DOHH2 (cell line): ENCODE measurements at regions not wholly inside any gene's neighbourhood (a gene's known extent, or its start where the extent isn't known, plus 50 kb on each side); places are given as distances from the start of the nearest gene placed in this dataset.
"Not testable (repeated sequence)": the region's sequence is repeated elsewhere in the genome, so short reads cannot be mapped to it uniquely, and the experiment has no call there.

Experiments
- EZH2phosphoT487 ChIP-seq: fragments of 200-600 bp; sonication (generic); IDR thresholded peaks from 2 replicates; pipeline ENCODE4 v1.6.1; 2017; ENCODE audit warnings: borderline replicate concordance, mild to moderate bottlenecking, antibody characterized with exemption, low read length, moderate library complexity, mixed read lengths
- TF ChIP-seq, protein P1 (sequence below): fragments of 200-600 bp; sonication (generic); IDR thresholded peaks from one replicate; pipeline ENCODE4 v1.5.1; 2014; ENCODE audit warnings: antibody characterized with exemption, mild to moderate bottlenecking, low read depth, low read length; ENCODE audit not compliant: poor library complexity, severe bottlenecking

DNA sequence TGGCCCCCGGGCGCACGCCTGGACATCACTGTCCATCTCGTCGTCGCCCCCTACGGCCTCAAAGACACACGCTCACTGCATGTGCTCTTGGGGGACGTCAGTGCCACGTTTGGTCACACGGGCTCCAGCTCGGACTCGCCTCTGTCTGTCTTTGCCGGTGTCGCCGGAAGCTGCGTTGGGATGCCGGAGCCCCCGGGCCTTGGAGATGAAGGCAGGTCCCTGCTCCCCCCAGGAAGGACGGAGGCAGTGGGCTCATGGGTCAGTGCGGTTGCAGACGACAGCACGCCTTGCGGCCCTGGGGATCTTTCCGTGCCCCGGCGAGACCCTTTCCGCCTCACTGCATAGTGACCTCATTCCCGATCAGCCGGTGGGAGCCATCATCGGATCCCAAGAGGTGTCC lies 1399.9 kb upstream of the PCDH10 start:
- TF ChIP-seq, protein P1, sequence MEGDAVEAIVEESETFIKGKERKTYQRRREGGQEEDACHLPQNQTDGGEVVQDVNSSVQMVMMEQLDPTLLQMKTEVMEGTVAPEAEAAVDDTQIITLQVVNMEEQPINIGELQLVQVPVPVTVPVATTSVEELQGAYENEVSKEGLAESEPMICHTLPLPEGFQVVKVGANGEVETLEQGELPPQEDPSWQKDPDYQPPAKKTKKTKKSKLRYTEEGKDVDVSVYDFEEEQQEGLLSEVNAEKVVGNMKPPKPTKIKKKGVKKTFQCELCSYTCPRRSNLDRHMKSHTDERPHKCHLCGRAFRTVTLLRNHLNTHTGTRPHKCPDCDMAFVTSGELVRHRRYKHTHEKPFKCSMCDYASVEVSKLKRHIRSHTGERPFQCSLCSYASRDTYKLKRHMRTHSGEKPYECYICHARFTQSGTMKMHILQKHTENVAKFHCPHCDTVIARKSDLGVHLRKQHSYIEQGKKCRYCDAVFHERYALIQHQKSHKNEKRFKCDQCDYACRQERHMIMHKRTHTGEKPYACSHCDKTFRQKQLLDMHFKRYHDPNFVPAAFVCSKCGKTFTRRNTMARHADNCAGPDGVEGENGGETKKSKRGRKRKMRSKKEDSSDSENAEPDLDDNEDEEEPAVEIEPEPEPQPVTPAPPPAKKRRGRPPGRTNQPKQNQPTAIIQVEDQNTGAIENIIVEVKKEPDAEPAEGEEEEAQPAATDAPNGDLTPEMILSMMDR = not testable (repeated sequence)
- not testable (repeated sequence) for TF ChIP-seq EZH2phosphoT487
